HG03159 (cell line): ENCODE measurements at regions not wholly inside any gene's neighbourhood (a gene's known extent, or its start where the extent isn't known, plus 50 kb on each side); places are given as distances from the start of the nearest gene placed in this dataset.

Experiments
- ATAC-seq: cut with Tn5 transposase; IDR thresholded peaks from one replicate; pipeline ENCODE4 v1.9.1; 2021; ENCODE audit warnings: mild to moderate bottlenecking, moderate library complexity; ENCODE audit not compliant: unreplicated experiment

DNA sequence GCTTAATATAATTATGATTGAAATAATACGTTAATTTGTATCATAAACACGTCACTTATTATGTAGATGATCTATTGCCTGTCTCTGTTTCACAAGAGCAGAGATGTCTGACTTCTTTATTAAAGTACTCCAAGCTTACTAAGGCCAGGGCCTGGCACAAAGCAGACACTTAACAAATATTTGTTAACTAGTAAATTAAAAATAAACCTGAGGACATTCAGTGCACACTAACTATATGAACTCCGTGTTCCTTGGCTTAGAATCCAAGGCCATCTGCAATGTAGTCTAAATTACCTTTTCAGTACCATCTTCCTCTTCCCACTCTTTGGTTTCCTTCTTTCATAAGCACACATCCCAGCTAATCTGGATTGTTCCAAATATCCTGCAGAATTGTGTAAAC lies 210.8 kb upstream of the SOX9 start:
- no peak for ATAC-seq

DNA sequence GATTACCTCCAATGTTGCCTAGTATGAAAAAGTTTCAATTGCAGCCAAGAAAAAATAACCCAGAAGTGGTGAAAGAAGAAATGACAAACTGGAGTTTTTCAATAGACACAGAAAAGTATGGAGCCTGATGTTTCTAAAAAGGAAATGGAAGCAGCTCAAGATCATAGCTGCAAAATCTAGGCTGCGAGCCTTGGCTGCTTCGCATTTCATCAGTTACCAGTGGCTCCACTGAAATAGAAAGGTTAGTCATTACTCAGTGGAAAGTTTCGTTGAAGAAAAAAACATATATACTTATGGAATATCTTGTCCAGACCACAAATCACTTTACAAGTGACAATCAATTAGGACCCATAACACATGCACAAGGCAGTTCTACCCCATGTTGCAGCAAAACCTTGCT lies 206.8 kb upstream of the SOX9 start:
- ATAC-seq, result no peak

DNA sequence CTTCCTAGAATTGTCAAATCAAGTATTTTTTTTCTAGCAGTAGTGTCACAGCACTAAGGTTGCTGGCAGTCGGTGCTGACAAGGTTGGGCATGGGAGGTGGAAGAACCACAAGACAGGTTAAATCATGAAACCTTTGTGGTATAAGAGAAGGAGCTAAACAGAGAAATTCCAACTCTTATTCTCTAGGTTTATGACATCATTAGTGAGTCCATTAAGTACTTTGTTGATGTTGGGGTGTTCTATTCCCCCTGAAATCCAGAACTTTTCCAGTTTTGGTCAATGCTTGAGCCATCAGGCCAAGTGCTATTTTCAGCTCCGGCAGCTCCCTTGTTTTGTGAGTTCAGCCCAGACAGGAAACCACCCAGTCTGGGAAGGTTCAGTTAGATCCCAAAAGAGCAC lies 206.0 kb upstream of the SOX9 start:
- no peak for ATAC-seq

DNA sequence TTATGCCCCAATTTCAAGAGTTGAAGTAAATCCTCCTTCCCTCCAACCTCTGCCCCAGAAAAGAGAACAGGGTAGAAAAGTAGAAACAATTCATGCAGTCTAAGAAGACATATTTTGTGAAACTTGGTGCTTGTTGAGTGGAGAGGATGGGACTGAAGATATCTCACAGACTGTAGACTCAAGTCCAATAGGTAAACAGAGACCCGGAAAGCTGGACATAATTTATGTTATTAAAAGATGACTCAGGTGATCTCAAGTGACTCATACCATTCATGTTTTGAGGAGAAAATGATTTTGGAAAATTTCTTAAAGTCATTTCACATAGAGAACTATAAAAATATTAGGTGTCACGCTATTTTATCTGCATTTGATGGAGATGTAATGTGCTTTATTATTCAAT lies 203.1 kb upstream of the SOX9 start:
- ATAC-seq, result no peak

DNA sequence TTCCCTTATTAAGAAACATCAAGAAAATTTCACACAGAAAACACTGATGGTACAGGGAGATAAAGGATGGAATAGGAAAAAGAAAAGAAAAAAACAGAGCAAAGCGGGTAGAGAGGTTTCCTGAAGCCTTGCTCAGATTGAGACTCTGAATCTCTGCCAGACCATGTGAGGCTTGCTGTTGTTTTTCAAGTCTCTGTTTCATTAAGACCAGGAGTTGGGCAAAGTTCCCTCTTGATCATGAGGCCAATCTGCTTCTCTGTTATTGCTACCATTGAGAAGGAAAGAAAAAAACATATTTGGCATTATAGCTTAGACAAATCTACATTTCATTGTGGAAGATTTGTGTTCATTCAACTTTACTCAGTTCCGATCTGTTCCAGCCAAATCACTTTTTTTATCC lies 201.6 kb upstream of the SOX9 start:
- ATAC-seq, result no peak

DNA sequence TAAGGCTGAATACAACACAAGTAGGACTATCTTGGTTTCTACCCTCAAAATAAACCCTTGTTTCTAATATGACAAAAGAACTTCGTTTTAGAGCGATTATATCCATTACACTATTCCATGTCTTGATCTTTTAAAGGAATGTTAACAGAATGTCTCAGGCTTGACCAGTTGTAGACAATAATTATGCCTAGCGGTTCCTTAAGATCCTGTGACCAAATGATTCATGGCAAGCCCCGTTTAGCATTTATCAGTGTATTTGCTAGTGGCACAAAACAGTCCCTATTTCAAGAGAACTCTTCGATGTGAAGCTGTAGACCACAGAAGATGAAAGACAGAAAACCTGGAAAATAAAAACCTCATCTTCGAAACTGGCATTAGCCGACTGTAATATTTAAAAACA lies 200.9 kb upstream of the SOX9 start:
- ATAC-seq, result no peak

DNA sequence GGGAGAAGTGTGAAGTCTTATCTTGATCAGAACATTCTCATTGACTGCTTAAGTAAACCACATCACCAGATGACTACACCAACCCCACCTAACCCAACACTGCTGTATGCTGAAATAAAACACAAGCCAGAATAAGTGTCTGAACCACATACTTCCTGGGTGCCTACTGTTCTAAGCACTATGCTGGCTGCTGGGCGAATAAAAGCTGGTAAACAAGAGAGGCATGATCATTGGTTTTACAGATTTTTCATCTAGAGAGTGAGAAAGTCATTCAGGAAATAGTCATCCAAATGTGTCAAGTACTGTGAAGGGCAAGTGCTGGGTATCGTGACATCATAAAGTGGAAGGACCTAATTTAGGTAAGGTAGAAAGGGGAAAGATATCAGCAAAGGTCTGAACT lies 199.0 kb upstream of the SOX9 start:
- no peak for ATAC-seq

DNA sequence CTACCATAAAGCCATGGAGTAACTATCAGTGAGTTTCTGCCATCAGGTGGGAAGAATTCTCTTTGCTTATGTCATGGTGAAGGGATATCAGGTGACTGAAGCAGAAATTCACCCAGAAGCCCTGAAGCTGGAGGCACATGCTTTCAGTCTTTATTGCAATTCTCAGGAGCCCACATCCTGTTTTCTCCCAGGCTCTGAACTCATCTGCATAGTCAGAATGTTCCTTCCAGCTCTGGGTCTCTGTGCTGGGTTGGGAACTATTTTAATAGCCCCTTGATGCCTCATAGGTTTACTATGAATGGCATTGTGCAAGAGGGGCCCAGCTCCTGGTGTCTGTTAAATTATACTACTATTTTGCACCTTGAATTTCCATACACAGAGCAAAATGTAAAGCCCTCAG lies 198.4 kb upstream of the SOX9 start:
- no peak for ATAC-seq

DNA sequence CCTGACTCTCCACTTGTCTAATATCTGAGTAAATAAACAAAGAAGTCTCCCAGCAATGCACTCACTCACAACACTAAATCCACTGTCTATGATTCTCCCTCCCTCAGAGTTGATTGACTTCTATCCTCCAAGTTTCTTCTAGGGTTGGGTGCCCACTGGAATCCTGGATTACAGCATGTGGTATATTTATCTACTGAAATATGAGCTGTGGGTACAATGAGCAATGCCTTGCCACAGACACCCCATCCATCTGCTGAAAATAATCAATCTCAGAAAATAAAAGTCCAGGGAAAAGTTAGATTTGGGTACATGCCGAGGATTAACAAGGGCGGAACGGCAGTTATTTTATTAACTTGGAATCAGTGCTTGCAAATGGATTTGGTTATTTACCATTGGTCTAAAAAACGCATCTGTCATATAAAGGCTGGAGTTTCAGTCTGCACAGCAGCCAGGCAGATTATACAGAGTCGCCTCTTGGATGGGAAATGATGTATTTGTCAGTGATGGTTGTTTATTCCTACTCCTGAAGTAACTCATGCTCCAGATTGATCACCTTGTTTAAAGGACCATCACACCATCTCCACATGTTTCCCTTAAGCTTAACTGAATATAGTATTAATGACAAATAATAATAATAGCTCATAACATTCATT lies 193.9 kb upstream of the SOX9 start:
- ATAC-seq, result no peak

DNA sequence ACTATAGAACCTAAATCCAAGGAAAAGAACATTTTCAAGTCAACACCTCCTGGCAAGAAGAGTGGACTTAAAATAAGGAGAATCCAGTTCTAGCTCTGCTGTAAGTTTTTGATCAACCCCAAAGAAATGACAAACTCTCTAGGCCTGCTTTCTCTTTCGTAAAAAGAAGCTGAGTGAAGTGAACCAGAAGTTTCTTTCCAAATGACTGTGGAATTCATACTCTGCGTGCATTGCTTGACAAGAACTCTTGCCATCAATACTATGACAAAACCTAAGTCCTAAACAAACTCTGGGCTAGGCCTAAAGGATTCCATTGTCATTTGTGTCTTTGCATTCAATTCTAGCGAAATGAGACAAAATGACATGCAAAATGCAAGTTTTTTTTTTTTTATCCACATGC lies 187.5 kb upstream of the SOX9 start:
- no peak for ATAC-seq

DNA sequence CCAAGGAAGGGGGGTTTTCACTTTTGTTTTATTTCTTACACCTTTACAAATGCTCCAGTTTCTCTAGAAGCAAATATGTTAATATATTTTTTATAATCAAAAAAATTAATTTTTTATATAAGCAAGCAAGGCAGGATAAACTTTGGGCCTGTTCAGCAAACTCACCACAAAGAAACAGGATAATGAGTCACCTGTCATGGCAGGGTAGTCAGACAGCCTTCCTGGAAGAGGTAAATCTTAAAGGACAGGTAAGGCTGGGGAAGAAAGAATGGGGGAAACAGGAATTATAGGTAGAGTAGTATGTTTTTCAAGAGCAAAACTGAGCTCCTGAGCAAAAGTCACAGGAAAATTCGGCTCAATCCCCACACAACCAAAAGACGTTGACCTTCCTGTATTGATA lies 186.3 kb upstream of the SOX9 start:
- no peak for ATAC-seq

DNA sequence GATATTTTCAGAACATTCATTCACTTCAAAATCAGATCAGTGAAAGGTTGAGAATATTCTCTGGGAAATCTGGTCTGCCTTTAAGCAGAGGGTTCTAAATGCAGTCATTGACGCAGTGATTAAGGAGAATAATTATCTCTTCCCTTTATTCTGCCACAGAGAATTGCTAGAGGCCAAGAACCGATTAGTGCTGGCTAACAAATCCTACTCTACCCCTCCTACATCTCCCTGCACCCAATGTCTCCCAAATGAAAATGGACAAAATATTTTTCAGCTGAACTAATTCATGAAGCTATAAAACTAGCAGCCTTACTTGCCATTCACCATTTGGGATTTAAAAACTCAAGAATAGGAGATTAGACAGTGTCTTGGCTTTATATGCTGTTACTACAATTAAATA lies 185.5 kb upstream of the SOX9 start:
- no peak for ATAC-seq

DNA sequence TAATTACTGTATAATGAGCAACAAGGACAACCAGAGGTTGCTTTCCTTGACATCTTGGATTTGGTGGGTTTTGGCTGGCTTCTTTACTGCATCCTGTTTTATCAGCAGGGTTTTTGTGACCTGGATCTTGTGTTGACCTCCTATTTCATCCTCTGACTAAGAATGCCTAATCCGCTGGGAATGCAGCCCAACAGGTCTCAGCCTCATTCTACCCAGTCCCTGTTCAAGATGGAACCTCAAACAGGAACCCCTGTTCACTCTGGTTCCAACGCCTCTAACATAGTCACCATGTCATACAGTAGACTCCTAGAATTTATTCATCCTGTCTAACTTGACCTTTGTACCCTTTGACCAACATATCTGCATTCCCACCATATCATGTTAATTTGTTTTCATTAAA lies 183.8 kb upstream of the SOX9 start:
- ATAC-seq, result no peak

DNA sequence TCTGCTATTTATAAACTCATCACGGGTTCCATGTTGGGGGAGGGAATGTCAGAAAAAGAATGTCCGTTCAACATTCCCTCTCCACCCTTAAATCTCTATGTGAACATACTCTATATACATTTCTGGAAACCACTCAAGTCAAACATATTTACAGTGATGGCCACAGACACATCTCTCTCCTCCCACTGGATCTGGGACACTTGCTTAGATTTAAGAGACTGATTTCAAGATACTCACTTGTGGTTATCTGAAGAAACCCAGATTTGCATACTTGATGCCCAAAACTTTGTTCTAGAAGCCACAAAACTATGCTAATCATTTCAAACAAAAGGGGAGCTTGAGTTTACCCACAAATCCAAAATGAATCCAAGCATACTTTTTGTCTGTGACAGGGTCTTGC lies 182.9 kb upstream of the SOX9 start:
- ATAC-seq, result no peak

DNA sequence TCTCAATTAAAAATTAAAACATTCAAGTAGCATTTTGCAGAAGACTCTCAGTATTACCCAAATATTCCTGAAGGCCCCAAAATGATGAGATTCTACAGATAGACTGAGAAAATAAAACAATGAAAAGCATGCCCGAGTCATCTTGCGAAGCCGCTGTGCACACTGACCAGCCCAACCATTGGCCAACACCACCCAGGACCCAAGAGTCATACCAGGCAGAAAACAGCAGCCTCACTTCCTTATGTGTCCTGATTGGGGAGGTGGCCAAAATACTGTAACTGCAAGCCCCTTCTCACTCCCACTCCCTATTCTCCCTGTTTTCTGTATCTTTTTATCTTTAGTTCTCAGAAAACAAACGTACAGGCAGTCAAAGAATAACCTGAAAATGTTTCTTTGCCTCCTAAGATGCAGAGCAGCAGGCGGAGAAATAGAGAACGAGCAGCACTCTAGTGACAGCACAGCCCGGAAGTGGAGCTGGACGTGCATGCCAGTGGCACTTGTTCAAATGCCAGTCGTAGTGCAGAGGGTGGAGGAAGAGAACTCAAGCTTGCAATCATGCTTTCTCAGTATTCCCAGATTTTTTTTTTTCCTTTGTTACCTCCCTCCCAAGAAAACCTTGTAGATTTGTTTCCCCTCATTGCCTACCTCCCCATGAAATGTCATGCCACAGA lies 182.3 kb upstream of the SOX9 start:
- ATAC-seq, result no peak

DNA sequence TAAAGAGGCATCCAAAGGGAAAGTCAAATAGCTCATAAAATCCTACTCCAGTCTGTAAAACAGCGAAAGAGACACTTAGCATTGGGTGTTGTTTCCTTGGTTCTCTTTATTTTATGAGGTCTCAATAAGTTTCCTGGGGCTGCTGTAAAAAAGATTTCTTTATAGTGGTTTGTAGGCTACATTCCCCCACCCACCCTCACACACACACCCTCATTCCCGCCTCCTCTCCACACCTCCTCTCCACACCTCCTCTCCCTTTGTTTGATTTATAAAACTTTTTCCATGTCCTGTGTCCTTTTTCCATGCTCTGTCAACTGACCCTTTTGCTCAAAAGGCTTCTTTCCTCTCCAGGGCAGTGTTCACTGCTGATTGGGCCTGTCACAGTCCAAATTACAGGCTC lies 178.9 kb upstream of the SOX9 start:
- no peak for ATAC-seq

DNA sequence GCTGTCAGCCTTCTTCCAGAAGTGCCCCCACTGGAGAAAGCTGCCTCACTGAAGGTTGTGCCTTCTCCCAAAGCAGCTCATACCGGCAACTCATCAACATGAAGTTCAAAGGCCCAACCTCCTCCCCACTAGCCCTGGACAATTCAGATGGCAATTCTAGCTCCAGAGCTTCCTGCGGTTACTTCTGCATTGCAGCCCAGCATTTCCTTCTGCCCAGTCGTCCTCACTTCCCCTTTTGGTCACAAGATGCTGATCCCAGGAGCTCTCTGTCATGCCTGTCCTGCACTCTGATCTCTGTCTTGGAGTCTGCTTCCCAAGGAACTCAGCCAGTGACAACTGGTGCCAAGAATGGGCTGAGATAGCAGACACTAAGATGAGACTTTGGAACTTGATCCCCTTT lies 178.2 kb upstream of the SOX9 start:
- no peak for ATAC-seq

DNA sequence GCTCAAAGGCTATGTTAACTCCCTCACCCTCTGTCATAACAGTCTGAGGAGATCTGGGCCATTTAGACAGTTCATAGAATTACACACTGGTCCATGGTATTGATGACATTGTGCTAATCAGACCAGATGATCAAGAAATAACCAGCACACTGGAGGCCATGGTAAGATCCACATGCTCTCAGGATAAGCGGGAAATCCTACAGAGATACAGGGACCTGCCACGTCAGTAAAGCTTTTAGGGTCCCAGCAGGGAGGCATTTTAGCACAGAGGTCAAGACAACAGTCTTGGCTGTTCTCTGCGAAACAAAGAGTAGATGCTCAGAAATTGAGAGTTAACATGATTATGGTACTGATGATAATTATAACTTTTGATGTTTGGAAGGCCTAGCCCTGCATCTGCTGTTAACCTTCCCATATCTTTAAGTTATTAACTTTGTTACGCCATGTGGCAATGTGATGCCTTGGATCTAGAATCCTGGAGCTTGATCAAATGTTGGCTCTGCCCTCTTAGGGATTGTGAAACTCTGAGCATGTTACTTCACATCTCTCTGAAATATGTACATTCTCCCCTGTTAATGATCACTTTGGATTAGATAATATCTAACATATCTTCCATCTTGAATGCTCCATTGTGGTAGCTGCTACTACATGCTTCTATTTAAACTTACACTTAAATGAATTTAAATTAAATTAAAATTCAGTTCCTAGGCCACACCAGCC lies 172.0 kb upstream of the SOX9 start:
- no peak for ATAC-seq

DNA sequence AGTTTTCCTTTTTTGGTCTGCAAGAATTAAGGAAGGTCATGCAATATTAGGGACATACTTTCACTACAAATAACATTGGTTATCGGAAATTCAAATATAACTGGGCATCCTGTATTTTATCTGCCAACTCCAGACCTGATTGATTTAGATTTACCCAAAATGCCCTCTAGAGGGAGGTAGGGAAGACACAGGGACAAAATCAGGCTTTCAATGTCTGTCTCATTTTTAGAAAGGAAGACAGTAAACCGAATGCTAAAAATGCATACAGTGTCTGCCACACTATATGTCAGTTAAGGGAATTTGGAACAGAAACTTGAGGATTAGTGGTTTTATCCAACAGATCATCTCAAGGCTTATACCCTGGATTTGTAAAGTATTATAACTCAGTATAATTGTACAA lies 161.7 kb upstream of the SOX9 start:
- no peak for ATAC-seq

DNA sequence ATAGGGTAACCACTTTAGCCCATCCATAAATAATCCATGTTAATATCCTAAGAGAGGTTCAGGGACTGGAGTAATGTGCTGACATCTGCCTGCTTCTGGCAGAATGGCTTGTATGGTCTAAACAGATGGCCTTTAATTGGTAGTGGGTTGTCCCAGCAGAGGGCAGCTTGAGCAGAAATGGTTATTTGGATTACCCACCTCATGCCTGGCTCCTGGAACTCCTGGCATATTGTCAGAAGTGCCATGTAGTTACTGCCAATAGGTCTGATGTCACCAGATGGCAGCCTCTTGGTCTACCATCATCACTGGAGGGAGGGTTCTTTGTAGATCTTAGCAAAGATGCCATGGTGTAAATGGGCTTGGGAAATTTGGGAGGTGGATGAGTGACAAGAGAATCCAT lies 157.5 kb upstream of the SOX9 start:
- ATAC-seq, result no peak

DNA sequence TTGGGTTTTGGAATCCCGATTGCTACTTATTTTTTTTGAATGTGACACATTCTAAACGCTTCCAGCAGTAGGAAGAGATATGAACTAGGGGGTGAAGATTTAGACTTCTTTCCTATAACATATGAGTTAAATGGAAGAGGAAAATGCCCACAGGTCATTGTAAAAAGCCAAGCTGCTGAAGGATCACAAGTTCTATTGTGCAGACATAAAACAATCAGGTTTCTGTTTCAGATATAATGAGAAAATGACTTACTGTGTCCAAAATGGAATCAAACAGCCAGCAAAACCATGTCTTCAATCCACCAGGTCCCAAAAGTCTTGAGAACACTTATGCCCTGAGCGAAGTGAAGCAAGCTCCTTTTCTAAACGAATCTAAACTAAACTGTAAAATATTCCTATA lies 157.0 kb upstream of the SOX9 start:
- no peak for ATAC-seq

DNA sequence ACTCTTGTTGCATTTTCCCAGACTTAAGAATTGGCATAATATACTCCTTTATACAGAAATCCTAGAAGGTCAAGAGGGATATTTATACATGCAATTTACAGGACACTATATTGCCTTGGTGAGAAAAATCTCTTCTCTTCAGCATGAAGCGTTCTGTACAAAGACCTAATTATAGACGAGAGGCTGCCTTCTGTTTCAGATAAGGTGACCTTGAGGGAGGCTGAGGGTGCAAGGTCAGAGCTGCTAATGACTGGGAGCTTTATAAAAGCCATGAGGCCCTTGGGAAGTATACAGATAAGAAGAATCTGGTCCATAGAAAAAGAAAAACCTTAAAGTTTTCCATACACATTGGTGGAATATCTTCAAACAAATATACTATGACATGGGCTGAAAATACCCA lies 156.3 kb upstream of the SOX9 start:
- no peak for ATAC-seq

DNA sequence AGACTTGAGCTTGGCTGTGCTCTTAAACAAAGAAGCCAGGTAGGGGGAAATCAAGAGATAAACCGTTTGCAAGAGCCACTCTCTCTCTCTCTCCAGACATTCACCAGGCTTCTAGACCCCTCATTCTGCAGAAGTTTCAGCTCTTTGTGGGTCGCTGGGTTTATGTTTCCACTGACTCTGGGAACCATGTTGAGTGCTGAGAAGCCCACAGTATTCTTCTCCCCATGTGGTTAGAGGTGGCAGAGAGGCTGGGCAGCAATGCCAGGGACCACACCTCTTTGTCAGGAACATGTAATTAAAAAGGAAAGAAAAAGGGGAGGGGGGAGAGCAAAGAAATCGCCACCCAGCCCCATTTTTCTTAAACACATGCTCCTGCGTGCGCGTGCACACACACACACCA lies 154.8 kb upstream of the SOX9 start:
- no peak for ATAC-seq
